ENCODE measurements at regions not wholly inside any gene's neighbourhood (a gene's known extent, or its start where the extent isn't known, plus 50 kb on each side); places are given as distances from the start of the nearest gene placed in this dataset.

DNA sequence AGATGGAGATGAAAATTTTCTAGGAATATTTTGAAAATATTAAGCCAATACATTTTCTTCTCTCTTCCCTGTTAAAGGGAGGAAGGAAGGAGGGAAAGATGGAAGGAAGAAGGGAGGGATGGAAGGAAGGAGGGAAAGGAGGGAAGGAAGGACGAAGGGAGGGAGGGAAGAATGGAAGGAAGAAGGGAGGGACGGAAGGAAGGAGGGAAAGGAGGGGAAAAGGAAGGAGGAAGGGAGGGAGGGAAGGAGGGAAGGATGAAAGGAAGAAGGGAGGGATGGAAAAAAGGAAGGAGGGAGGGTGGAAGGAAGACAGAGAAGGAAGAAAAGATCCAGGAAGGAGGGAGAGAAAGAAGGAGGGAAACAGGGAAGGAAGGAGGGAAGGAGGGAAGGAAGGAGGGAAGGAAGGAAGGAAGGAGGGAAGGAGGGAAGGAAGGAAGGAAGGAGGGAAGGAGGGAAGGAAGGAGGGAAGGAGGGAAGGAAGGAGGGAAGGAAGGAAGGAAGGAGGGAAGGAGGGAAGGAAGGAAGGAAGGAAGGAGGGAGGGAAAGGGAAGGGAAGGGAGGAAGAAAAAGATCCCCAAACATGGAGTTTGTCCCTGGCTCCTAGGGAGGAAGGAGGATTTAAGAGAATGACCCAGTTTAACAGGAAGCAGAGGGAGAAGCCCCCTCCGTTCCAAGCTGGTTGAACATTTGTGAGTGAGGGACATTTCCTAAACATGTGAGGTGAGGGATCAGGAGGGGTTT lies 70.3 kb upstream of the NEURL1B start:
- Mint-ChIP-seq H3K4me1 (no peaks in the 10 kb centered on the region), H3K4me3 (no peak overlapping the region), H3K27me3 (ENCODE audit: low read depth in 2 of 2) (peaks cover 0 to 11% of the 10 kb centered on the region in 2 donors), H3K9me3 (no peaks in the 10 kb centered on the region), H3K27ac (no peak overlapping the region), H3K36me3 (no peaks in the 10 kb centered on the region)
- no peak for ATAC-seq
- TF ChIP-seq, protein P1, sequence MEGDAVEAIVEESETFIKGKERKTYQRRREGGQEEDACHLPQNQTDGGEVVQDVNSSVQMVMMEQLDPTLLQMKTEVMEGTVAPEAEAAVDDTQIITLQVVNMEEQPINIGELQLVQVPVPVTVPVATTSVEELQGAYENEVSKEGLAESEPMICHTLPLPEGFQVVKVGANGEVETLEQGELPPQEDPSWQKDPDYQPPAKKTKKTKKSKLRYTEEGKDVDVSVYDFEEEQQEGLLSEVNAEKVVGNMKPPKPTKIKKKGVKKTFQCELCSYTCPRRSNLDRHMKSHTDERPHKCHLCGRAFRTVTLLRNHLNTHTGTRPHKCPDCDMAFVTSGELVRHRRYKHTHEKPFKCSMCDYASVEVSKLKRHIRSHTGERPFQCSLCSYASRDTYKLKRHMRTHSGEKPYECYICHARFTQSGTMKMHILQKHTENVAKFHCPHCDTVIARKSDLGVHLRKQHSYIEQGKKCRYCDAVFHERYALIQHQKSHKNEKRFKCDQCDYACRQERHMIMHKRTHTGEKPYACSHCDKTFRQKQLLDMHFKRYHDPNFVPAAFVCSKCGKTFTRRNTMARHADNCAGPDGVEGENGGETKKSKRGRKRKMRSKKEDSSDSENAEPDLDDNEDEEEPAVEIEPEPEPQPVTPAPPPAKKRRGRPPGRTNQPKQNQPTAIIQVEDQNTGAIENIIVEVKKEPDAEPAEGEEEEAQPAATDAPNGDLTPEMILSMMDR (IDR thresholded peaks at IDR 0.05), result no peak
- 64% methylated on average over 3 of the region's 3 CpGs for WGBS (ENCODE audit: insufficient coverage)
- no peaks in the 10 kb centered on the region for H3K27me3 ChIP-seq (ENCODE audit: control insufficient read depth, insufficient read depth, low read length)
- no peaks in the 10 kb centered on the region for H3K36me3 ChIP-seq (ENCODE audit: control insufficient read depth, insufficient read depth, low read length)
- no peak overlapping the region for H3K4me3 ChIP-seq (ENCODE audit: low read length)
- no peak for DNase-seq
- no peaks in the 10 kb centered on the region for H3K4me1 ChIP-seq (ENCODE audit: control insufficient read depth, insufficient read depth, low read length)
- H3K9me3 ChIP-seq (ENCODE audit: control insufficient read depth, insufficient read depth, low read length), result no peaks in the 10 kb centered on the region
- H3K27ac ChIP-seq (ENCODE audit: low read length), result no peak overlapping the region
- intact Hi-C loops (cut with micrococcal nuclease), result no loop called here

DNA sequence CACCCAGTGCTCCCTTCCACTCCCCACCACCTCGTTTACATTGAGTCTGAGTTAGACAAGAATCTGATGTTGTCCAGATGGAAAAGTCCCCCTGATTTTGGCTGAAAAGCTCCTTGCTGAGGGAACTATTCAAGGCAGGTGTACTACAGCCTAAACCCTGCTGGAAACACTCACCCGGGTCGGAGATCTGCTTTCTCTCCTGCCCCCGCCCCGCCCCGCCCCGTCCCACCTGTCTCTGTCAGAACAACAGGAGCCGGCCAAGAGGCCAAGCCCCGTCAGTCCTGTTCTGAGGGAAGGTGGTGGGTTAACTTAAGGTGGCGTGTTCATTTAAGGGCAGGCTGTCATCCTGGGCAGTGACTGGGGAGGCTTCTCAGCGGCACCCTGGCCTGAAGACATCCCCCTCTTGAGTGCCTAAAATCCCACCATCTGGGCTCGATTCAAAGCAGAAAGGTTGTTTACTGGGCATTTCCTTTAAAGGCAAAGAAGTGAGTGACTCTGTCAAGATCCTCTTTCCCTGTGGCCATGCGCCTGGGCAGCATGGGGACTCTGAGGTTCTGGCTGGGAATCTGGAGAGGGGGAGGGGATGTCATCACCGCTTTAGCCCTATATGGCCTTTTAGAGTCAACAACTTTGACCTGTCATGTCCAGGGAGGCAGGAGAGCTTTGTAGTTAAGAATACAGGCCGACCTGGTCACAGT lies 71.1 kb upstream of the NEURL1B start:
- Histone ChIP-seq H3K36me3 (ENCODE audit: control insufficient read depth, insufficient read depth, low read length) (no peaks in the 10 kb centered on the region), H3K27ac (ENCODE audit: low read length) (no peak overlapping the region), H3K4me3 (ENCODE audit: low read length) (no peak overlapping the region), H3K4me1 (ENCODE audit: control insufficient read depth, insufficient read depth, low read length) (no peaks in the 10 kb centered on the region), H3K27me3 (ENCODE audit: control insufficient read depth, insufficient read depth, low read length) (no peaks in the 10 kb centered on the region), H3K9me3 (ENCODE audit: control insufficient read depth, insufficient read depth, low read length) (no peaks in the 10 kb centered on the region)
- H3K27ac Mint-ChIP-seq, result no peak overlapping the region
- H3K27me3 Mint-ChIP-seq (ENCODE audit: low read depth in 2 of 2), result peaks cover 0 to 11% of the 10 kb centered on the region in 2 donors
- H3K4me1 Mint-ChIP-seq, result no peaks in the 10 kb centered on the region
- intact Hi-C loops (cut with micrococcal nuclease), result no loop called here
- TF ChIP-seq, protein P1 (IDR thresholded peaks at IDR 0.05), result no peak
- H3K36me3 Mint-ChIP-seq, result no peaks in the 10 kb centered on the region
- DNase-seq (no peak), ATAC-seq (no peak)
- WGBS (ENCODE audit: insufficient coverage), result 85% methylated on average over 15 of the region's 15 CpGs
- H3K4me3 Mint-ChIP-seq, result no peak overlapping the region
- H3K9me3 Mint-ChIP-seq, result no peaks in the 10 kb centered on the region

DNA sequence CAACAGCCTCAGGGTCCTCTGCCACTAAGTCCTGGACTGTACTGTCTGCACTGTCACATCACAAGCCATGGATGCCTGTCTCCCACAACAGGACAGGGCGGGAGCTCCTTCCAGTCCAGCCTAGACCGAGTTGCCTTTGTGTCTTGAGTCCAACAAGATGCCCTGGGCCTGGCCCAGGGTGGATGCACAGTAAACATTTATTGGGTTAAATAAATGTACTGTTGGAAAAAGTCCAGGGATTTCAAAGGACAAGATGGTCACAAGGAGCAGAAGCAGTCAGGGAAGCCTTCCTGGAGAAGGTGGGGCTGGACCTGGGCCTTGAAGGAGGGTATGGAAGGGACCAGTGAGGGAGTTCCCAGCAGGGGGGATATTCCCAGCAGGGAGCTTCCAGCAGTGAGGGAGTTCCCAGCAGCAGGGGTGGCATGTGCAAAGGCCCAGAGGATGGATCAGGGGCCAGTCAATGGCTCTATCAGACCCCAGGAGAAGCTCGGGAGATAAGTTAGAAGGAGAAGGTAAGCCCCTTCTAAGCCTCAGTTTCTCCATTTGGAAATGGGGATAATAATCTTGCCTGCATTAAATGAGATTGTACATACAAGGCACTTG lies 72.7 kb upstream of the NEURL1B start:
- Mint-ChIP-seq H3K4me1 (no peaks in the 10 kb centered on the region), H3K4me3 (no peak overlapping the region), H3K27me3 (ENCODE audit: low read depth in 2 of 2) (peaks cover 0 to 7% of the 10 kb centered on the region in 2 donors), H3K36me3 (no peaks in the 10 kb centered on the region), H3K27ac (no peak overlapping the region), H3K9me3 (no peaks in the 10 kb centered on the region)
- no peak for ATAC-seq
- H3K27me3 ChIP-seq (ENCODE audit: control insufficient read depth, insufficient read depth, low read length), result no peaks in the 10 kb centered on the region
- H3K4me1 ChIP-seq (ENCODE audit: control insufficient read depth, insufficient read depth, low read length), result no peaks in the 10 kb centered on the region
- no peak overlapping the region for H3K4me3 ChIP-seq (ENCODE audit: low read length)
- no peak overlapping the region for H3K27ac ChIP-seq (ENCODE audit: low read length)
- WGBS (ENCODE audit: insufficient coverage), result 85% methylated on average over 3 of the region's 3 CpGs
- H3K36me3 ChIP-seq (ENCODE audit: control insufficient read depth, insufficient read depth, low read length), result no peaks in the 10 kb centered on the region
- TF ChIP-seq, protein P1 (IDR thresholded peaks at IDR 0.05), result no peak
- intact Hi-C loops (cut with micrococcal nuclease), result no loop called here
- H3K9me3 ChIP-seq (ENCODE audit: control insufficient read depth, insufficient read depth, low read length), result no peaks in the 10 kb centered on the region
- DNase-seq, result no peak

All from natural killer cell (primary cell).